ENCODE measurements at regions not wholly inside any gene's neighbourhood (a gene's known extent, or its start where the extent isn't known, plus 50 kb on each side); places are given as distances from the start of the nearest gene placed in this dataset.

- no peak for DNase-seq
Observed at GRCh38 chr12:124459852-124460645, 107.4 kb downstream of the NCOR2 start.

- no peak for DNase-seq
Observed at GRCh38 chr12:124458992-124459851, 108.2 kb downstream of the NCOR2 start.

GRCh38 chr12:124458220-124458991 lies 109.0 kb downstream of the NCOR2 start:
- peak in 1 of 56 donors; percentile 59 for DNase-seq

GRCh38 chr12:124457287-124458219 lies 109.9 kb downstream of the NCOR2 start:
- peak in 53 of 56 donors; percentile 30 to 91 (median 72) for DNase-seq

GRCh38 chr12:124456652-124457152 lies 110.7 kb downstream of the NCOR2 start:
- DNase-seq: peak in 5 of 56 donors; percentile 19 to 56 (median 53)

GRCh38 chr12:124456133-124456651 lies 111.2 kb downstream of the NCOR2 start:
- no peak for DNase-seq

GRCh38 chr12:124455336-124455735 lies 112.1 kb downstream of the NCOR2 start:
- no peak for DNase-seq

- DNase-seq: peak in 2 of 56 donors; percentile 16 to 19
Observed at GRCh38 chr12:124454735-124455134, 112.7 kb downstream of the NCOR2 start.

- DNase-seq: no peak
Observed at GRCh38 chr12:124454352-124454725, 113.1 kb downstream of the NCOR2 start.

GRCh38 chr12:124453419-124454351 lies 113.7 kb downstream of the NCOR2 start:
- peak in 36 of 56 donors; percentile 22 to 80 (median 50) for DNase-seq

GRCh38 chr12:124452576-124453331 lies 114.7 kb downstream of the NCOR2 start:
- DNase-seq: no peak

GRCh38 chr12:124451637-124452243 lies 115.7 kb downstream of the NCOR2 start:
- no peak for DNase-seq

GRCh38 chr12:124451016-124451415 lies 116.4 kb downstream of the NCOR2 start:
- no peak for DNase-seq

- peak in 3 of 56 donors; percentile 36 to 46 (median 44) for DNase-seq
Observed at GRCh38 chr12:124450376-124450750, 117.0 kb downstream of the NCOR2 start.

- peak in 5 of 56 donors; percentile 30 to 46 (median 37) for DNase-seq
Observed at GRCh38 chr12:124449623-124450375, 117.6 kb downstream of the NCOR2 start.

- no peak for DNase-seq
Observed at GRCh38 chr12:124448955-124449622, 118.3 kb downstream of the NCOR2 start.
